ENCODE measurements at regions not wholly inside any gene's neighbourhood (a gene's known extent, or its start where the extent isn't known, plus 50 kb on each side); places are given as distances from the start of the nearest gene placed in this dataset.

GRCh38 chr6:10237298-10238038 is 177.4 kb downstream of the TFAP2A start:
- DNase-seq (ENCODE audit: low read depth): peak; percentile 11

- no peak for DNase-seq (ENCODE audit: low read depth)
These were observed 179.5 kb downstream of the TFAP2A start for GRCh38 chr6:10235344-10235743.

GRCh38 chr6:10230531-10230930 is 184.3 kb downstream of the TFAP2A start:
- DNase-seq (ENCODE audit: low read depth): no peak

GRCh38 chr6:10223841-10224240 is 191.0 kb downstream of the TFAP2A start:
- DNase-seq (ENCODE audit: low read depth): no peak

GRCh38 chr6:10221178-10221577 is 193.7 kb downstream of the TFAP2A start:
- DNase-seq (ENCODE audit: low read depth): no peak

- DNase-seq (ENCODE audit: low read depth): no peak
These were observed 195.4 kb downstream of the TFAP2A start for GRCh38 chr6:10219510-10219909.

- DNase-seq (ENCODE audit: low read depth): no peak
These were observed 197.8 kb downstream of the TFAP2A start for GRCh38 chr6:10217111-10217510.

- no peak for DNase-seq (ENCODE audit: low read depth)
These were observed 199.4 kb downstream of the TFAP2A start for GRCh38 chr6:10215326-10216110.

- DNase-seq (ENCODE audit: low read depth): peak; percentile 10
These were observed 204.8 kb downstream of the TFAP2A start for GRCh38 chr6:10210052-10210451.

- no peak for DNase-seq (ENCODE audit: low read depth)
These were observed 209.0 kb downstream of the TFAP2A start for GRCh38 chr6:10205892-10206291.

- no peak for DNase-seq (ENCODE audit: low read depth)
These were observed 209.8 kb downstream of the TFAP2A start for GRCh38 chr6:10205120-10205519.

- DNase-seq (ENCODE audit: low read depth): no peak
These were observed 211.2 kb downstream of the TFAP2A start for GRCh38 chr6:10203651-10204050.

- no peak for DNase-seq (ENCODE audit: low read depth)
These were observed 212.3 kb downstream of the TFAP2A start for GRCh38 chr6:10202581-10202980.

GRCh38 chr6:10201606-10202510 is 213.0 kb downstream of the TFAP2A start:
- no peak for DNase-seq (ENCODE audit: low read depth)

GRCh38 chr6:10196090-10196489 is 218.8 kb downstream of the TFAP2A start:
- DNase-seq (ENCODE audit: low read depth): no peak

- DNase-seq (ENCODE audit: low read depth): no peak
These were observed 219.8 kb downstream of the TFAP2A start for GRCh38 chr6:10194816-10195672.

GRCh38 chr6:10193321-10193720 is 221.6 kb downstream of the TFAP2A start:
- DNase-seq (ENCODE audit: low read depth): no peak

GRCh38 chr6:10190042-10190441 is 224.8 kb downstream of the TFAP2A start:
- DNase-seq (ENCODE audit: low read depth): no peak

GRCh38 chr6:10184371-10185227 is 230.3 kb downstream of the TFAP2A start:
- no peak for DNase-seq (ENCODE audit: low read depth)

All from non-pigmented ciliary epithelial cell (primary cell).